ENCODE measurements at regions not wholly inside any gene's neighbourhood (a gene's known extent, or its start where the extent isn't known, plus 50 kb on each side); places are given as distances from the start of the nearest gene placed in this dataset.

DNA sequence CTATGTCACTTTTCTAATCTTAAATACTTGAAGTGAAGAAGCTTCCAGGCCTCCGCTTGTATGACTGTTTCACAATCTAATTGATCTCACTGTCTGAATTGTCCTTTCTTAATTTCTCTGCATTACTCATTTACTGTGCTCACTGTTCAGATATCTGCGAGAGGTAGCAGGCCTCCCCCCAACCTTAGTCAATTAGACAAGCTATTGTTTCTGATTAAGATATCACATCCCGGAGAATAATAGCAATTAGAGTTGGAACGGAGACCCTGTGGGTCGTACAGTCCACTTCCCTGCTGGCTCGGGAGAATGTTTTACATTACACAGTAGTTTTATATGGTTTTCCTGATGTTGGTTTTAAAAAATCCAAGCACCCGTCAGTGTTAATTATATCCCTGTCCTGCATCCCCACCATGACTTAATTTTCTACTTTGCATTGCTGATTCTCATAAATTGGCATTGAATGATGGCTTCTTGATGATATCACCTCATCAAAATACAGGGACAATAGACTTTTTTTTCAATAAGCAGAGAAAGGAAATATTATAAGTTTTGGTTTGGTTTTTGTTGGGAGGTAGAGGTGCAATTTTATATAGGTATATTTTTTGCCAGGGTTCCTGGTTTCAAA lies 178.7 kb upstream of the TSHZ2 start:
- no peak overlapping the region for H3K4me3 ChIP-seq (replicated peaks in 1 of 2; ENCODE audit: low read depth in 2 of 2, low read length in 2 of 2)
- TF ChIP-seq CTCF (IDR thresholded peaks at IDR 0.05; ENCODE audit: low read depth, low read length) = no peak
- no peak for DNase-seq (ENCODE audit: low read depth in 2 of 2)

GRCh38 chr20:52791091-52791490 lies 181.1 kb upstream of the TSHZ2 start:
- DNase-seq (ENCODE audit: low read depth in 2 of 2) = no peak
- no peak overlapping the region for H3K4me3 ChIP-seq (replicated peaks in 1 of 2; ENCODE audit: low read depth in 2 of 2, low read length in 2 of 2)
- TF ChIP-seq CTCF (IDR thresholded peaks at IDR 0.05; ENCODE audit: low read depth, low read length) = no peak

- no peak for DNase-seq (ENCODE audit: low read depth in 2 of 2)
- H3K4me3 ChIP-seq (replicated peaks in 1 of 2; ENCODE audit: low read depth in 2 of 2, low read length in 2 of 2) = no peak overlapping the region
- TF ChIP-seq CTCF (IDR thresholded peaks at IDR 0.05; ENCODE audit: low read depth, low read length) = no peak
These were observed 182.4 kb upstream of the TSHZ2 start for GRCh38 chr20:52789716-52790115.

GRCh38 chr20:52787962-52788361 lies 184.2 kb upstream of the TSHZ2 start:
- no peak for TF ChIP-seq CTCF (IDR thresholded peaks at IDR 0.05; ENCODE audit: low read depth, low read length)
- no peak overlapping the region for H3K4me3 ChIP-seq (replicated peaks in 1 of 2; ENCODE audit: low read depth in 2 of 2, low read length in 2 of 2)
- DNase-seq (ENCODE audit: low read depth in 2 of 2) = no peak

DNA sequence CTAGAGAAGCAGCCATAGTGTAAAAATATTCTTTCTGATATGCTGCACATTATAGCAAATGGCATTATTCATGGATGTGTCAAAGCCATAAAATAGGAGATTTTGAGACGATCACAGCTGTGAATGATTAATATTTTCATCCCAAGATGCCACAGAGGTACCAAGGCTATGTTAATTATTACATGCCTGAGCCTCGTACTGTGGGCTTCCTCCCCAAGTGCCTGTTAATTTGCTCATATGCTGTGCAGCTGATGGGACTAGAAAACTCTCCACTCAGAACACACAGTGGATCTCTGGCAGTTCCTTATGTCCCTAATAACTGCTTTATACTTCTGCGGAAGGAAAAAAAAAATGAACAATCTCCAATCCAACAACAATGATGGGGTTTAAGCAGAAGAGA lies 184.9 kb upstream of the TSHZ2 start:
- no peak for TF ChIP-seq CTCF (IDR thresholded peaks at IDR 0.05; ENCODE audit: low read depth, low read length)
- no peak overlapping the region for H3K4me3 ChIP-seq (replicated peaks in 1 of 2; ENCODE audit: low read depth in 2 of 2, low read length in 2 of 2)
- DNase-seq (ENCODE audit: low read depth in 2 of 2) = no peak

DNA sequence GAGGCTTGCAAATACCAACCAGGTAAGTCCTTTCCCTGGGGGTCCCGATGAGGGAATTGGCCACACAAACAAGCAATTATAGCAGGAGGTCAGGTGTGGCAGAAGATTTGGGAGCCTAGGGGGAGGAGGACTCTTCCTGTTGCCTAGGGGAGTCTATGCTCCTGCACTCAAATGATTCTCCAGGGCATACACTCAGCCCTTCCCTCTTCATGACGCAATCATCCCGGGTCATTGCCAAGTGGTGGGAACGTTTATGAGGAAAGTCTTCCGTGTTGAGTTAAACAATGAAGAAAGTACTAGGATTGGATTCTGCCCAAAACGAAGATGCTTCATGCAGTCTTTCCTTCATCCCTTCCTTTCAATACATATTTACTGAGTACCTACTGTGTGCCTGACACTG lies 186.5 kb upstream of the TSHZ2 start:
- H3K4me3 ChIP-seq (replicated peaks in 1 of 2; ENCODE audit: low read depth in 2 of 2, low read length in 2 of 2) = no peak overlapping the region
- no peak for TF ChIP-seq CTCF (IDR thresholded peaks at IDR 0.05; ENCODE audit: low read depth, low read length)
- DNase-seq (ENCODE audit: low read depth in 2 of 2) = peak in 1 of 2 donors; percentile 26

GRCh38 chr20:52783769-52784168 lies 188.4 kb upstream of the TSHZ2 start:
- no peak for TF ChIP-seq CTCF (IDR thresholded peaks at IDR 0.05; ENCODE audit: low read depth, low read length)
- H3K4me3 ChIP-seq (replicated peaks in 1 of 2; ENCODE audit: low read depth in 2 of 2, low read length in 2 of 2) = no peak overlapping the region
- DNase-seq (ENCODE audit: low read depth in 2 of 2) = peak in 1 of 2 donors; percentile 8
